Spleen (tissue), 11 donors: ENCODE measurements at regions not wholly inside any gene's neighbourhood (a gene's known extent, or its start where the extent isn't known, plus 50 kb on each side); places are given as distances from the start of the nearest gene placed in this dataset.

Experiments
- DNase-seq: peaks from one replicate; pipeline ENCODE4 v3.0.0-alpha.2; 2020
- H3K27ac ChIP-seq, 8 donors: fragments of 200-600 bp; sonication (generic) in 7 of 8; 1 replicate in 4 of 8; 2 replicates in 4 of 8; pipeline versions ENCODE4 v1.5.0 to v1.8.0; 2016 to 2021; ENCODE audit warnings: inconsistent platforms in 4 of 8, mild to moderate bottlenecking in 4 of 8, moderate library complexity in 1 of 8
- H3K27me3 ChIP-seq, 7 donors: fragments of 200-600 bp; sonication (generic) in 6 of 7; replicated peaks in 1 of 7; 1 replicate in 4 of 7; 2 replicates in 3 of 7; pipeline versions ENCODE4 v1.5.0 to v1.8.0; 2016 to 2021; ENCODE audit warnings: inconsistent platforms in 3 of 7, mild to moderate bottlenecking in 1 of 7
- H3K36me3 ChIP-seq, 6 donors: fragments of 200-600 bp; sonication (generic) in 5 of 6; 1 replicate in 4 of 6; 2 replicates in 2 of 6; pipeline versions ENCODE4 v1.5.0 to v1.8.0; 2016 to 2021; ENCODE audit warnings: inconsistent platforms in 2 of 6
- H3K4me1 ChIP-seq, 6 donors: fragments of 200-600 bp; sonication (generic) in 5 of 6; 1 replicate in 3 of 6; 2 replicates in 3 of 6; pipeline versions ENCODE4 v1.5.0 to v1.8.0; 2016 to 2021; ENCODE audit warnings: inconsistent platforms in 3 of 6
- H3K4me3 ChIP-seq, 8 donors: fragments of 200-600 bp; sonication (generic) in 7 of 8; 1 replicate in 4 of 8; 2 replicates in 4 of 8; pipeline versions ENCODE4 v1.5.0 to v1.8.0; 2016 to 2021; ENCODE audit warnings: inconsistent platforms in 4 of 8, mild to moderate bottlenecking in 4 of 8, moderate library complexity in 2 of 8
- H3K9me3 ChIP-seq, 8 donors: fragments of 200-600 bp; sonication (generic) in 7 of 8; 1 replicate in 4 of 8; 2 replicates in 4 of 8; pipeline versions ENCODE4 v1.5.0 to v1.8.0; 2016 to 2021; ENCODE audit warnings: inconsistent platforms in 4 of 8
- POLR2A ChIP-seq, 3 donors: fragments of 450-650 bp; IDR thresholded peaks; one replicate each; pipeline ENCODE4 v1.5.1; 2017; ENCODE audit warnings: antibody characterized with exemption in 3 of 3, mild to moderate bottlenecking in 1 of 3
- POLR2AphosphoS5 ChIP-seq, 3 donors: sonication (generic); formaldehyde crosslinking; IDR thresholded peaks; one replicate each; pipeline ENCODE4 v1.5.1; 2017; ENCODE audit warnings: antibody characterized with exemption in 3 of 3
- WGBS, 5 donors: extraction: QIAGEN DNeasy Blood & Tissue Kit in 3 of 5; methylation state at CpG; one replicate each; pipeline versions ENCODE4 v1.1.5 to v1.1.7; 2013 to 2018; 5-methylcytosine and 5-hydroxymethylcytosine counted together
- intact Hi-C: fragments of 100-400 bp; cut with DNase I; formaldehyde crosslinking; loops from one replicate; pipeline ENCODE4 v1.15.0; 2023; ENCODE audit warnings: low total_unique reads
- TF ChIP-seq, protein P1 (sequence below), 11 experiments: fragments of 200-600 bp in 7 of 11; fragments of 450-650 bp in 4 of 11; sonication (generic) in 4 of 11; IDR thresholded peaks in 8 of 11; conservative IDR thresholded peaks in 3 of 11; 1 replicate in 7 of 11; 2 replicates in 4 of 11; pipeline versions ENCODE4 v1.4.0 to v1.8.0; 2016 to 2021; ENCODE audit warnings: antibody characterized with exemption in 11 of 11, inconsistent platforms in 4 of 11, mild to moderate bottlenecking in 1 of 11
- donor health status: healthy with polysubstance abuse.
- donor health status: DM: no; HTN: no; CAD: no; lungs with moderate emphysema.
- donor health status: DM: no; HTN: no; CAD: no.
- donor health status: Bipolar disorder and iron deficiency.
- donor health status: healthy.
- donor health status: DM: no; HTN: no; CAD: no.
- donor health status: DM: yes; HTN: yes; CAD: no.

DNA sequence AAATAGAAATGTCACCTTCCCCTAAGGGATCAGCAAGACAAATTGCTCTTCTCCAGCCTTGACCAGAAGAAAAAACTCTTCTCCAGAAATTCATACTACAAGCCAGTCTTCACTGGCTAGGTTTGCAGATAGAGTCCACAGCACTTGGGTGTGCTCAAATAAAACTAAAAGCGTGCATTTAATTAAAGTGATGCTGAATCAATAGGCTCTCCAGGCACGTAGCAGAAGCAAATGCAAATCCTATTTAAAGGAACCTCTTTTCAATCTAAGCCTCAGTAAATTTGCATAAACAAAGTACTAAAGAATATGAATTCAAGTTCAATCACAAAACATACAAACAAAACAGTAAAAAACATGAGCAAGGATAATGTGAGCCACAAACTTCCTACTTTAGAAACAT lies 744.4 kb upstream of the FANCL start:
- H3K36me3 ChIP-seq, result no peaks in the 10 kb centered on the region
- no peaks in the 10 kb centered on the region for H3K27me3 ChIP-seq
- no peaks in the 10 kb centered on the region for H3K9me3 ChIP-seq
- DNase-seq, result no peak
- no peaks in the 10 kb centered on the region for H3K4me1 ChIP-seq
- TF ChIP-seq, protein P1, sequence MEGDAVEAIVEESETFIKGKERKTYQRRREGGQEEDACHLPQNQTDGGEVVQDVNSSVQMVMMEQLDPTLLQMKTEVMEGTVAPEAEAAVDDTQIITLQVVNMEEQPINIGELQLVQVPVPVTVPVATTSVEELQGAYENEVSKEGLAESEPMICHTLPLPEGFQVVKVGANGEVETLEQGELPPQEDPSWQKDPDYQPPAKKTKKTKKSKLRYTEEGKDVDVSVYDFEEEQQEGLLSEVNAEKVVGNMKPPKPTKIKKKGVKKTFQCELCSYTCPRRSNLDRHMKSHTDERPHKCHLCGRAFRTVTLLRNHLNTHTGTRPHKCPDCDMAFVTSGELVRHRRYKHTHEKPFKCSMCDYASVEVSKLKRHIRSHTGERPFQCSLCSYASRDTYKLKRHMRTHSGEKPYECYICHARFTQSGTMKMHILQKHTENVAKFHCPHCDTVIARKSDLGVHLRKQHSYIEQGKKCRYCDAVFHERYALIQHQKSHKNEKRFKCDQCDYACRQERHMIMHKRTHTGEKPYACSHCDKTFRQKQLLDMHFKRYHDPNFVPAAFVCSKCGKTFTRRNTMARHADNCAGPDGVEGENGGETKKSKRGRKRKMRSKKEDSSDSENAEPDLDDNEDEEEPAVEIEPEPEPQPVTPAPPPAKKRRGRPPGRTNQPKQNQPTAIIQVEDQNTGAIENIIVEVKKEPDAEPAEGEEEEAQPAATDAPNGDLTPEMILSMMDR (IDR thresholded peaks at IDR 0.05 in 8 of 11, conservative IDR thresholded peaks at IDR 0.05 in 3 of 11), result no peak
- TF ChIP-seq POLR2AphosphoS5 (IDR thresholded peaks at IDR 0.05), result no peak
- no peak for TF ChIP-seq POLR2A (IDR thresholded peaks at IDR 0.05)
- 79 to 91% (median 81%) methylated on average over 2 of the region's 2 CpGs for WGBS, 5 donors
- no peak overlapping the region for H3K4me3 ChIP-seq
- H3K27ac ChIP-seq, result no peak overlapping the region
- intact Hi-C loops, result no loop called here

DNA sequence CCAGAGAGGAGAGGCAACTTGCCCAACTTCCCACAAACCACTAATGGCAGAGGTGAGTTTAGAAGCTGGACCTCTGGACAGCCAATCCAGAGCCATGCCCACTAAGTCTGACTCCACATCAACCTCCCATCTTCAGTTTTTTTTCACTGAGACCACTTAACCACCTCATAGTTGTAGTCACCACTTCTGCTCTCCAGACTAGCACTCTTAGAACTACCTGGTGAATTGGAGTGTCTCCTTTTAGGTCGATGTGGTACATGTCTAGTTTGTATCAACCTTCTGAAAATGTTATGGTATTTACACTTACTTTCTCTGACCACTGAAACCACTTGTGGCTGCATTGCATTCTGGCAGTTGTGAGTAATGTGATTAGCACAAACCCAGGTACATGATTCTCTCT lies 743.6 kb upstream of the FANCL start:
- Histone ChIP-seq H3K27ac (no peak overlapping the region), H3K9me3 (no peaks in the 10 kb centered on the region), H3K4me3 (no peak overlapping the region), H3K36me3 (no peaks in the 10 kb centered on the region), H3K27me3 (no peaks in the 10 kb centered on the region), H3K4me1 (no peaks in the 10 kb centered on the region)
- no peak for DNase-seq
- intact Hi-C loops, result no loop called here
- TF ChIP-seq, protein P1 (IDR thresholded peaks at IDR 0.05 in 8 of 11, conservative IDR thresholded peaks at IDR 0.05 in 3 of 11), result no peak
- no peak for TF ChIP-seq POLR2AphosphoS5 (IDR thresholded peaks at IDR 0.05)
- no peak for TF ChIP-seq POLR2A (IDR thresholded peaks at IDR 0.05)
- 16 to 43% (median 32%) methylated on average over 1 of the region's 1 CpG for WGBS, 5 donors

GRCh38 chr2:58983111-58983510 lies 742.0 kb upstream of the FANCL start:
- Histone ChIP-seq H3K27ac (no peak overlapping the region), H3K27me3 (no peaks in the 10 kb centered on the region), H3K4me1 (no peaks in the 10 kb centered on the region), H3K9me3 (no peaks in the 10 kb centered on the region), H3K36me3 (no peaks in the 10 kb centered on the region), H3K4me3 (no peak overlapping the region)
- DNase-seq, result no peak
- WGBS, 5 donors, result 94 to 98% (median 96%) methylated on average over 4 of the region's 4 CpGs
- intact Hi-C loops, result no loop called here
- TF ChIP-seq POLR2AphosphoS5 (IDR thresholded peaks at IDR 0.05), result no peak
- TF ChIP-seq, protein P1 (IDR thresholded peaks at IDR 0.05 in 8 of 11, conservative IDR thresholded peaks at IDR 0.05 in 3 of 11), result no peak
- no peak for TF ChIP-seq POLR2A (IDR thresholded peaks at IDR 0.05)

DNA sequence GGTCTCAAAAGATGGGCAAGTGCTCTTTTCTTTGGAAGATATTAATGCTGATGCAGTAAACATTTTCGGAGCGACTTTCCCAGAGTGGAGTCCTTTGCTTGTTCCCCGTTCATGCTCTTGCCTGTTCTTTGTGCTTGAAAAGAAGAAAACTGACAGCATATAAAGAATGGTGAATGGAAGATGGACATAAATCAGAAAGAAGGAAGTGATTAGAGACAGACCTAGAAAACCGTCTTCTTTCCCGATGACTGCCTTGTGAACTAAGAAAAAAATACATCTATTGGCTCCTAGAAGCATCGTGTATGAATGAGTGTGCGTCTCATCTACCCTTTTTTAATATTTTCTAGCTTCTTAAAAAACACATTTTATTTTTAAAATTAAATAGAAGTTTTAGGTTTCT lies 740.1 kb upstream of the FANCL start:
- intact Hi-C loops, result no loop called here
- no peaks in the 10 kb centered on the region for H3K4me1 ChIP-seq
- no peak for DNase-seq
- TF ChIP-seq, protein P1 (IDR thresholded peaks at IDR 0.05 in 8 of 11, conservative IDR thresholded peaks at IDR 0.05 in 3 of 11), result no peak
- no peak for TF ChIP-seq POLR2A (IDR thresholded peaks at IDR 0.05)
- no peak for TF ChIP-seq POLR2AphosphoS5 (IDR thresholded peaks at IDR 0.05)
- no peaks in the 10 kb centered on the region for H3K36me3 ChIP-seq
- no peaks in the 10 kb centered on the region for H3K9me3 ChIP-seq
- 63 to 76% (median 68%) methylated on average over 7 of the region's 7 CpGs for WGBS, 5 donors
- no peak overlapping the region for H3K4me3 ChIP-seq
- no peaks in the 10 kb centered on the region for H3K27me3 ChIP-seq
- no peak overlapping the region for H3K27ac ChIP-seq
